NB4 (cell line): ENCODE measurements at regions not wholly inside any gene's neighbourhood (a gene's known extent, or its start where the extent isn't known, plus 50 kb on each side); places are given as distances from the start of the nearest gene placed in this dataset.

Source experiments
- DNase-seq: peaks from one replicate; pipeline ENCODE4 v3.0.0; 2010; ENCODE audit warnings: low read depth
- H3K4me3 ChIP-seq: one replicate; pipeline ENCODE4 v1.5.1; 2011; ENCODE audit warnings: mild to moderate bottlenecking, low read depth, low read length, moderate library complexity
- CTCF ChIP-seq: IDR thresholded peaks from one replicate; pipeline ENCODE4 v1.5.1; 2012; ENCODE audit warnings: low read depth, low read length
- MAX ChIP-seq: IDR thresholded peaks from 2 replicates; pipeline ENCODE4 v1.6.1; 2011; ENCODE audit warnings: low read depth, low read length
- MYC ChIP-seq: IDR thresholded peaks from 2 replicates; pipeline ENCODE4 v1.6.1; 2011; ENCODE audit warnings: low read depth, low read length
- POLR2A ChIP-seq: IDR thresholded peaks from 2 replicates; pipeline ENCODE4 v1.6.1; 2011; ENCODE audit warnings: mild to moderate bottlenecking; ENCODE audit not compliant: insufficient read length; ENCODE audit errors: extremely low read depth

DNA sequence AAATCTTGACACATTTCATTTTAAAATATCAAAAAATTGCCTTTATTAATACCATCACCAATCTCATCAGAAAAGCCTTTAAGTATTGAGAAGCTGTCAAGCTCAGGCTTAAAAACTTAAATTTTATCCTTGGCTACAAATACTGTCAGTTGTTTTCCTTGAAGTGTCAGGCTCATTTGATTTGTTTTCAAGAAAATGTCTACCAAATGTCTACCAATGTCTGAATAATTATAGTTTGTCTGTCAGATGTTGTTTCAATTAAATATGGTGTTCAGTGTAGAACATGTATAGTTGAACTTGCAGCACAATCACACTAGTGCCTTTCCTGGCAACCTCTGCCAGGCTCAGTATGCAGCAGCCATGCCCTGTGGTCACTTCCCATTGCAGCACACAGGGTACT, 455.2 kb upstream of the ADAMTS16 start:
- DNase-seq, result no peak
- TF ChIP-seq MYC (no peak), CTCF (no peak), POLR2A (no peak)
- H3K4me3 ChIP-seq, result no peak overlapping the region

GRCh38 chr5:4698596-4698995, 441.5 kb upstream of the ADAMTS16 start:
- no peak for DNase-seq
- TF ChIP-seq CTCF (no peak), MYC (no peak), POLR2A (no peak), MAX (no peak)
- H3K4me3 ChIP-seq, result no peak overlapping the region

DNA sequence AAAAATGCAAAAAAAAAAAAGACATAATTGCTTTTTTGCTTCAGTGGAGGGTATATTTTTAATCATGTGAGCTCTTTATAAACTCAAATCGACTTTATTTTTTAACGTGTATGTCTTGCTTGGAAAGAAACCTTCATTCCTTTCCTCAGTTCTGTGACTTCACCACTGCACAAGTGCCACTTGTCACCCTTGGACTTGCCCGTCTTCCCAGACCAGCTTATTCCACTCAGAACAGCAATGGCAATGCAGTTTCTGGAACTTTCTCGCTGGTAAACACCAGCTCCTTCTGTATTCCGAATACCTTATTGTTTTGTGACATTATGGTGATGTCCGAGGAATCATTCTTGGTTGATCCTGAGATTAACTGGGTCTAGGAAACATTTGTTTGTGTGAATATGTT, 440.5 kb upstream of the ADAMTS16 start:
- H3K4me3 ChIP-seq, result no peak overlapping the region
- DNase-seq, result no peak
- TF ChIP-seq MYC (no peak), CTCF (no peak), MAX (no peak), POLR2A (no peak)

- no peak overlapping the region for H3K4me3 ChIP-seq
- peak; percentile 67 for DNase-seq
- TF ChIP-seq CTCF (peak; percentile 59), MYC (peak; percentile 44; the same call in 1 of the 2 replicates), POLR2A (no peak), MAX (peak; percentile 71; the same call in 1 of the 2 replicates)
These were observed 440.1 kb upstream of the ADAMTS16 start for GRCh38 chr5:4700069-4700468.

DNA sequence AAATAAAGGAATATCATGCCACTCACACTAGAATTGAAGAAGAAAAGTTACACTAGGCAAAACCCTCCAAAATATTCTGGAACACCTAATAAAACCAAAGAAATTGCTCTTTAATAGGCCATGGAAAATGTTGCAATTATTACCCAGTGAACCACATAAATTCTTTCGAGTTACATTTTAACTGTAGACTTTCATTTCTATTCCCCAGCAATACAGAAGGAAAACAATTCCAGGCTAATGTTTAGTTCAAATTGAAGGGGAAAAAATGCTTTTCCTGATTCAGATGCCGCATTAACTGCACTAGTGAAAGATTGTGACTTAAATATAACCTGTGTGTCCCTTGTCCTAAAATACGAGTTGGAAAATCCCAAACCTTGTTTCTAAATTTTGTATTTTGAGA, 439.3 kb upstream of the ADAMTS16 start:
- TF ChIP-seq POLR2A, result no peak

GRCh38 chr5:4703931-4704458, 436.1 kb upstream of the ADAMTS16 start:
- no peak for DNase-seq
- no peak for TF ChIP-seq MAX
- TF ChIP-seq CTCF, result no peak
- no peak for TF ChIP-seq POLR2A
- no peak overlapping the region for H3K4me3 ChIP-seq

More for the DNA sequence above, 439.3 kb upstream of the ADAMTS16 start:
- no peak for DNase-seq
- H3K4me3 ChIP-seq, result no peak overlapping the region
